GM18873 (cell line): ENCODE measurements at regions not wholly inside any gene's neighbourhood (a gene's known extent, or its start where the extent isn't known, plus 50 kb on each side); places are given as distances from the start of the nearest gene placed in this dataset.
"Not testable (repeated sequence)": the region's sequence is repeated elsewhere in the genome, so short reads cannot be mapped to it uniquely, and the experiment has no call there.

Source experiments
- ATAC-seq: cut with Tn5 transposase; IDR thresholded peaks from one replicate; pipeline ENCODE4 v1.9.1; 2021; ENCODE audit warnings: mild to moderate bottlenecking, moderate library complexity, moderate number of reproducible peaks; ENCODE audit not compliant: unreplicated experiment, low FRiP score

GRCh38 chr6:163748886-163749285, 334.4 kb downstream of the QKI start:
- no peak for ATAC-seq

- ATAC-seq, result no peak
Observed at GRCh38 chr6:163748036-163748435, 333.5 kb downstream of the QKI start.

- ATAC-seq, result not testable (repeated sequence)
Observed at GRCh38 chr6:163747058-163747457, 332.5 kb downstream of the QKI start.

GRCh38 chr6:163745536-163746400, 331.2 kb downstream of the QKI start:
- no peak for ATAC-seq

- ATAC-seq, result no peak
Observed at GRCh38 chr6:163744256-163744925, 329.9 kb downstream of the QKI start.

- no peak for ATAC-seq
Observed at GRCh38 chr6:163743796-163744195, 329.3 kb downstream of the QKI start.

GRCh38 chr6:163741743-163742363, 327.3 kb downstream of the QKI start:
- no peak for ATAC-seq

GRCh38 chr6:163741342-163741741, 326.8 kb downstream of the QKI start:
- no peak for ATAC-seq

- no peak for ATAC-seq
Observed at GRCh38 chr6:163739966-163740365, 325.4 kb downstream of the QKI start.

- no peak for ATAC-seq
Observed at GRCh38 chr6:163739408-163739725, 324.8 kb downstream of the QKI start.

GRCh38 chr6:163738725-163739407, 324.3 kb downstream of the QKI start:
- ATAC-seq, result no peak

- no peak for ATAC-seq
Observed at GRCh38 chr6:163738304-163738703, 323.8 kb downstream of the QKI start.

GRCh38 chr6:163735076-163735475, 320.6 kb downstream of the QKI start:
- no peak for ATAC-seq

GRCh38 chr6:163733061-163733460, 318.5 kb downstream of the QKI start:
- ATAC-seq, result no peak

- ATAC-seq, result no peak
Observed at GRCh38 chr6:163732479-163732878, 318.0 kb downstream of the QKI start.

GRCh38 chr6:163732014-163732351, 317.5 kb downstream of the QKI start:
- not testable (repeated sequence) for ATAC-seq

GRCh38 chr6:163731215-163732013, 316.9 kb downstream of the QKI start:
- no peak for ATAC-seq

- ATAC-seq, result no peak
Observed at GRCh38 chr6:163730246-163731210, 316.0 kb downstream of the QKI start.
